OCI-LY1 (cell line): ENCODE measurements at regions not wholly inside any gene's neighbourhood (a gene's known extent, or its start where the extent isn't known, plus 50 kb on each side); places are given as distances from the start of the nearest gene placed in this dataset.

Source experiments
- EZH2 ChIP-seq: fragments of 200-600 bp; sonication (generic), shearing (Covaris generic); IDR thresholded peaks from 2 replicates; pipeline ENCODE4 v1.8.0; 2017; ENCODE audit warnings: borderline replicate concordance, mixed run types, mild to moderate bottlenecking, antibody characterized with exemption, low read length, moderate library complexity, mixed read lengths
- TF ChIP-seq, protein P1 (sequence below): fragments of 200-600 bp; sonication (generic), shearing (Covaris generic); IDR thresholded peaks from 2 replicates; pipeline ENCODE4 v1.5.1; 2017; ENCODE audit warnings: mild to moderate bottlenecking, antibody characterized with exemption, low read length, moderate library complexity, mixed read lengths

DNA sequence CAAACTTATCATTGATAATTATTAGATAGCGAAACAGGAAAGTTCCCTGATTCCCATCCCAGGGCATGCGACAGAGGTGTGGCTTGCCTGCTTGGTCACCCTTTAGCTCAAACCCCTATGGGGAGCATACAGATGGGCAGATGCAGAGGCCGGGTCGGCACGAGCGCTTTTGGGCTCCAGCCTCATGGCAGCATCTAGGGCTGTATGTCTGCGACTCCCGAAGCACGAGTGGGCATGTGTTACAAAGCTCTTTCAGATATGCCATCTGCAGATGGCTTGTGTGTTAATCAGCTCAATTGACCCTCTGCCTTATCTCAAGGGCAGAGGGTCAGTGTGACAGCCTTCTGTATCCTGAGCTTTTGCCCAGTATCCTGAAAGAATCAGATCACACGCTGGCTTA lies 2069.3 kb upstream of the RAG2 start:
- TF ChIP-seq, protein P1, sequence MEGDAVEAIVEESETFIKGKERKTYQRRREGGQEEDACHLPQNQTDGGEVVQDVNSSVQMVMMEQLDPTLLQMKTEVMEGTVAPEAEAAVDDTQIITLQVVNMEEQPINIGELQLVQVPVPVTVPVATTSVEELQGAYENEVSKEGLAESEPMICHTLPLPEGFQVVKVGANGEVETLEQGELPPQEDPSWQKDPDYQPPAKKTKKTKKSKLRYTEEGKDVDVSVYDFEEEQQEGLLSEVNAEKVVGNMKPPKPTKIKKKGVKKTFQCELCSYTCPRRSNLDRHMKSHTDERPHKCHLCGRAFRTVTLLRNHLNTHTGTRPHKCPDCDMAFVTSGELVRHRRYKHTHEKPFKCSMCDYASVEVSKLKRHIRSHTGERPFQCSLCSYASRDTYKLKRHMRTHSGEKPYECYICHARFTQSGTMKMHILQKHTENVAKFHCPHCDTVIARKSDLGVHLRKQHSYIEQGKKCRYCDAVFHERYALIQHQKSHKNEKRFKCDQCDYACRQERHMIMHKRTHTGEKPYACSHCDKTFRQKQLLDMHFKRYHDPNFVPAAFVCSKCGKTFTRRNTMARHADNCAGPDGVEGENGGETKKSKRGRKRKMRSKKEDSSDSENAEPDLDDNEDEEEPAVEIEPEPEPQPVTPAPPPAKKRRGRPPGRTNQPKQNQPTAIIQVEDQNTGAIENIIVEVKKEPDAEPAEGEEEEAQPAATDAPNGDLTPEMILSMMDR, result no peak
- no peak for TF ChIP-seq EZH2
